Keratinocyte (primary cell): ENCODE measurements at regions not wholly inside any gene's neighbourhood (a gene's known extent, or its start where the extent isn't known, plus 50 kb on each side); places are given as distances from the start of the nearest gene placed in this dataset.

Experiments used
- DNase-seq: peaks from one replicate; pipeline ENCODE4 v3.0.0-alpha.2; 2011; ENCODE audit warnings: low read depth, missing footprints, low spot score
- FAIRE-seq: peaks from 2 replicates; lab custom pipeline; 2011; peaks lifted over from hg19 to GRCh38; lab: Jason Lieb, UNC
- H2AFZ ChIP-seq: 2 replicates; pipeline ENCODE4 v1.6.0; 2012; ENCODE audit warnings: low read length, control low read depth, inconsistent platforms; ENCODE audit not compliant: control insufficient read depth
- H3K27ac ChIP-seq: 2 replicates; pipeline ENCODE4 v1.5.1; 2011; ENCODE audit warnings: low read length; ENCODE audit not compliant: control insufficient read depth, insufficient read depth
- H3K27me3 ChIP-seq: 3 replicates; pipeline ENCODE4 v1.6.0; 2011; ENCODE audit warnings: low read length; ENCODE audit not compliant: control insufficient read depth, insufficient read depth; ENCODE audit errors: extremely low read depth
- H3K36me3 ChIP-seq, 2 experiments: 2 replicates in 1 of 2; 3 replicates in 1 of 2; pipeline ENCODE4 v1.5.1; 2011; ENCODE audit warnings: low read length in 2 of 2, mild to moderate bottlenecking in 1 of 2; ENCODE audit not compliant: control insufficient read depth in 2 of 2, insufficient read depth in 2 of 2; ENCODE audit errors: extremely low read depth in 1 of 2
- H3K4me1 ChIP-seq: 3 replicates; pipeline ENCODE4 v1.5.1; 2011; ENCODE audit warnings: low read length; ENCODE audit not compliant: control insufficient read depth, insufficient read depth; ENCODE audit errors: extremely low read depth
- H3K4me2 ChIP-seq: 3 replicates; pipeline ENCODE4 v1.6.0; 2011; ENCODE audit warnings: low read depth, low read length; ENCODE audit not compliant: control insufficient read depth, insufficient read depth; ENCODE audit errors: extremely low read depth
- H3K4me3 ChIP-seq, 3 experiments: fragments of 200-600 bp in 1 of 3; sonication (generic) in 1 of 3; 2 replicates in 2 of 3; 3 replicates in 1 of 3; pipeline ENCODE4 v1.5.1; 2011 to 2016; ENCODE audit warnings: low read length in 3 of 3, mild to moderate bottlenecking in 3 of 3, control low read depth in 2 of 3, inconsistent platforms in 1 of 3, low read depth in 1 of 3, mixed read lengths in 1 of 3, mixed run types in 1 of 3, moderate library complexity in 1 of 3; ENCODE audit not compliant: control insufficient read depth in 2 of 3, insufficient read depth in 2 of 3; ENCODE audit errors: extremely low read depth in 1 of 3
- H3K79me2 ChIP-seq: 2 replicates; pipeline ENCODE4 v1.6.0; 2012; ENCODE audit warnings: low read length; ENCODE audit not compliant: control insufficient read depth, insufficient read depth
- H3K9ac ChIP-seq: 3 replicates; pipeline ENCODE4 v1.6.0; 2011; ENCODE audit warnings: low read length; ENCODE audit not compliant: control insufficient read depth, insufficient read depth; ENCODE audit errors: extremely low read depth
- H3K9me1 ChIP-seq: 3 replicates; pipeline ENCODE4 v1.6.0; 2011; ENCODE audit warnings: low read length; ENCODE audit not compliant: control insufficient read depth, insufficient read depth; ENCODE audit errors: extremely low read depth
- H3K9me3 ChIP-seq: 2 replicates; pipeline ENCODE4 v1.5.1; 2012; ENCODE audit warnings: low read depth, low read length; ENCODE audit not compliant: control insufficient read depth
- H4K20me1 ChIP-seq: 3 replicates; pipeline ENCODE4 v1.6.0; 2011; ENCODE audit warnings: low read length; ENCODE audit not compliant: control insufficient read depth, insufficient read depth; ENCODE audit errors: extremely low read depth
- CTCF ChIP-seq, 3 experiments: IDR thresholded peaks in 1 of 3; conservative IDR thresholded peaks in 1 of 3; optimal IDR thresholded peaks in 1 of 3; 2 replicates in 2 of 3; 3 replicates in 1 of 3; pipeline versions ENCODE3 to v1.5.1; 2011; ENCODE audit warnings: low read length in 3 of 3, mild to moderate bottlenecking in 3 of 3, moderate library complexity in 2 of 3, control low read depth in 1 of 3, inconsistent platforms in 1 of 3; ENCODE audit not compliant: insufficient read depth in 2 of 3; ENCODE audit errors: extremely low read depth in 1 of 3
- EZH2 ChIP-seq: IDR thresholded peaks from one replicate; pipeline ENCODE4 v1.6.1; 2012; ENCODE audit warnings: inconsistent platforms, mild to moderate bottlenecking, low read length, moderate library complexity
- dilution Hi-C: fragments of 300-500 bp; cut with MboI; formaldehyde crosslinking; loops from one replicate; pipeline ENCODE4 v1.7.0; 2020; ENCODE audit warnings: low sequenced_read_pairs; ENCODE audit not compliant: extremely low pct_ligation_motif_present

GRCh38 chr1:83015163-83015562 lies 983.8 kb downstream of the TTLL7 start:
- H2AFZ ChIP-seq: no peak overlapping the region
- H3K9me3 ChIP-seq: no peaks in the 10 kb centered on the region
- no peak overlapping the region for H3K4me3 ChIP-seq
- H3K79me2 ChIP-seq: no peaks in the 10 kb centered on the region
- no peak for DNase-seq
- no peak for FAIRE-seq
- H3K4me2 ChIP-seq: no peak overlapping the region
- dilution Hi-C loops: no loop called here
- H4K20me1 ChIP-seq: no peaks in the 10 kb centered on the region
- no peaks in the 10 kb centered on the region for H3K9me1 ChIP-seq
- H3K4me1 ChIP-seq: peaks cover 11% of the 10 kb centered on the region
- no peaks in the 10 kb centered on the region for H3K27me3 ChIP-seq
- TF ChIP-seq EZH2 (no peak), CTCF (optimal IDR thresholded peaks at IDR 0.05 in 1 of 3, IDR thresholded peaks at IDR 0.05 in 1 of 3, conservative IDR thresholded peaks at IDR 0.05 in 1 of 3; ENCODE audit: extremely low read depth in 1 of 3, insufficient read depth in 2 of 3, low read length in 3 of 3) (no peak)
- no peaks in the 10 kb centered on the region for H3K36me3 ChIP-seq
- H3K27ac ChIP-seq: no peak overlapping the region
- H3K9ac ChIP-seq: no peak overlapping the region

- Histone ChIP-seq H3K4me1 (peaks cover 11% of the 10 kb centered on the region), H3K27me3 (no peaks in the 10 kb centered on the region), H3K4me2 (no peak overlapping the region), H3K27ac (no peak overlapping the region), H3K9me1 (no peaks in the 10 kb centered on the region), H3K9me3 (no peaks in the 10 kb centered on the region), H3K79me2 (no peaks in the 10 kb centered on the region), H2AFZ (no peak overlapping the region), H4K20me1 (no peaks in the 10 kb centered on the region), H3K36me3 (no peaks in the 10 kb centered on the region), H3K9ac (no peak overlapping the region), H3K4me3 (no peak overlapping the region)
- FAIRE-seq: no peak
- DNase-seq: no peak
- dilution Hi-C loops: no loop called here
- TF ChIP-seq EZH2 (no peak), CTCF (optimal IDR thresholded peaks at IDR 0.05 in 1 of 3, IDR thresholded peaks at IDR 0.05 in 1 of 3, conservative IDR thresholded peaks at IDR 0.05 in 1 of 3; ENCODE audit: extremely low read depth in 1 of 3, insufficient read depth in 2 of 3, low read length in 3 of 3) (no peak)
These were observed 986.0 kb downstream of the TTLL7 start for GRCh38 chr1:83012950-83013349.
